OCI-LY1 (cell line): ENCODE measurements at regions not wholly inside any gene's neighbourhood (a gene's known extent, or its start where the extent isn't known, plus 50 kb on each side); places are given as distances from the start of the nearest gene placed in this dataset.

ENCODE experiments used
- CTCF ChIP-seq: fragments of 200-600 bp; sonication (generic), shearing (Covaris generic); IDR thresholded peaks from 2 replicates; pipeline ENCODE4 v1.5.1; 2017; ENCODE audit warnings: mild to moderate bottlenecking, antibody characterized with exemption, low read length, moderate library complexity, mixed read lengths
- EZH2 ChIP-seq: fragments of 200-600 bp; sonication (generic), shearing (Covaris generic); IDR thresholded peaks from 2 replicates; pipeline ENCODE4 v1.8.0; 2017; ENCODE audit warnings: borderline replicate concordance, mixed run types, mild to moderate bottlenecking, antibody characterized with exemption, low read length, moderate library complexity, mixed read lengths

GRCh38 chr14:34234258-34234657, 227.8 kb downstream of the SPTSSA start:
- TF ChIP-seq EZH2 (no peak), CTCF (no peak)
